ENCODE measurements at regions not wholly inside any gene's neighbourhood (a gene's known extent, or its start where the extent isn't known, plus 50 kb on each side); places are given as distances from the start of the nearest gene placed in this dataset.

- no peak for DNase-seq (ENCODE audit: low spot score)
Measured at GRCh38 chr5:175034924-175035323, 310.5 kb downstream of the MSX2 start.

GRCh38 chr5:175032741-175033151 lies 308.4 kb downstream of the MSX2 start:
- no peak for DNase-seq (ENCODE audit: low spot score)

- DNase-seq (ENCODE audit: low spot score): no peak
Measured at GRCh38 chr5:175032013-175032412, 307.6 kb downstream of the MSX2 start.

DNA sequence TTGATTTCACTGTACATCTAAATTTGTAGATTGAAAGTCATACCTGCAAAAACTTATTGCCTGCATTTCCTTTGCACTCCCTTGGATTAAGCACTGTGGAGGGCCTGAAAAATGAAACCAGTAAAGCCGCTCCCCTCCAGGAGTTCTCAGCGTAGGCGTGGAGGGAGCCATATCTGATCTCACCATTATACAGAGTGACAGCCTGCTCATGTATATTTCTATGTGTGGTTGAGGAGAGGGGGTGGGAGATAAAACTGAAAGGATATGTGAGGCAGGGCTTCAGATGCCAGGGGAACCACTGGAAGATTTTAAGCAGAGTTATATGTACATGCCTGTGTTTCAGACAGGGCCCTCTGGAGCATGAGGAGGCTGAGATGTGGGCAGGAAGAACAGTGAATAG lies 303.0 kb downstream of the MSX2 start:
- no peak for DNase-seq (ENCODE audit: low spot score)

DNA sequence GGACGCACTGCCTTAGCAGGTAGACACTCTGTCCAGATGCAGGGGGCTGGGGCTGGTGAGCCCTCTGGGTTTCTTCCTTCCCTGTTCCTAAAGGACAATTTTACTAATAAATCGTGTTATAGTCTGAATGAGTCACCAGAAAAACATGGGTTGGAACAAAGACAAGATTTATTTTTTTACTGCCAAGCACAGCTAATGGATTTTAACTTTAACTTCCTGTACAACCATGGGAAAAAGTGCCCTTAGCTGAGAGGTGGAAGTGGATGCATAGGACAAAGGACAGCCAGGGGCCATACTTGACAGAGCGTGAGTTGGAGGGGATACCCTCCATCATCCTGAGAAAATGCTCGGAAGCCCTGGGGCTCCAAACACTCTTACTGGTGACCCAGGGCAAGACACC lies 300.7 kb downstream of the MSX2 start:
- no peak for DNase-seq (ENCODE audit: low spot score)

DNA sequence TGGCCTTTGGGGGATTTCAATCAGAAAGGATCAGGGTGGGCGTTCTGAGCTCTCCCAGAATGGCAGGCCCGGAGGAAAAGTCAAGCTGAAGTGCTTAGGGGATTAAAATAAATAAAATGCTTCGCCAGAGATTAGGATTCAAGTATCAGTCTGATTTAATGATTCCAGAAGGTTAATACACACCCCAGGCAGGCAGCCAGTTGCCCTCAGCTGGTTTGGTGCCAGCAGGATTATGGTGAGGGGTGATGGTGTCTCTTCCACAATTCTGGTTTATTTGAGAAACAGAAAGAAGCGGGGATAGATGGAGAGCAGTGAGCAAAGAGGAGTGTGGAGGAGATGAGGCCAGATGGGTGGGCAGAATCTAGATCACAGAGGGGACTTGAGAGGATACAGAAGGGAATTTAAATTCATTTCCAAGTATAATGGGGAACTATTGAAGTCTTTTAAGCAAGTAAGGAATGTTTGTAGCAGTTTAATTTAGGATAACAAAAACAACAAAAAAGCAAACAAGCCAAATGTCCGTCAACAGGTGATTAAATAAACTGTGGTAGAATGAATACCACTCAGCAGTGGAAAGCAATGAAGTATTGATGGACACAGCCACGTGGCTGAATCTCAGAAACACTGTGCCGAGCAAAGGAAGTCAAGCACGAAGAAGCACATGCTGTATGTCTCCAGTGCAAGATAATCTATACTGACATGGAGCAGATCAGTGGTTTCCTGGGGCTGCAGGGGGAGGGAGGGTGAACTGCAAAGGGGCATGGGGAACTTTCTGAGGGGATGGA lies 297.7 kb downstream of the MSX2 start:
- DNase-seq (ENCODE audit: low spot score): no peak

DNA sequence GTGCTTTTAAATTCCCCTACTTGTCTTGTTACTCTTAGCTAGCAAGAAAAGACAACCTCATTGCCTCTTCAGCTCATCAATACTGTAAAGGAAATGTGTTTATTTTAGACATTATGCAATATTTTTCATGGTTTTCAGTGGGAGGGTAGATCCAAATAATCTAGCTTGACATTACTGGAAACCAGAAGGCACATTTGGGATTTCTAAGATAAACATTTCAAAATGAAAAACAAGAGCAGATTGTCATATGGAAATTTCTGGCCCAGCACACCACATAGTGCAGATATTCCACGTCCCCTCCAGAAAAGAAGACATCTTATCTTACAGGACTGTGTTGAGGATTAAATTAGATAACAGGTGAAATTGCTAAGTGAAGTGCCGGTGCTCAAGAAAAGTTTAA lies 296.9 kb downstream of the MSX2 start:
- DNase-seq (ENCODE audit: low spot score): no peak

GRCh38 chr5:175015028-175015685 lies 290.8 kb downstream of the MSX2 start:
- DNase-seq (ENCODE audit: low spot score): no peak

- no peak for DNase-seq (ENCODE audit: low spot score)
Measured at GRCh38 chr5:175013251-175013650, 288.9 kb downstream of the MSX2 start.

DNA sequence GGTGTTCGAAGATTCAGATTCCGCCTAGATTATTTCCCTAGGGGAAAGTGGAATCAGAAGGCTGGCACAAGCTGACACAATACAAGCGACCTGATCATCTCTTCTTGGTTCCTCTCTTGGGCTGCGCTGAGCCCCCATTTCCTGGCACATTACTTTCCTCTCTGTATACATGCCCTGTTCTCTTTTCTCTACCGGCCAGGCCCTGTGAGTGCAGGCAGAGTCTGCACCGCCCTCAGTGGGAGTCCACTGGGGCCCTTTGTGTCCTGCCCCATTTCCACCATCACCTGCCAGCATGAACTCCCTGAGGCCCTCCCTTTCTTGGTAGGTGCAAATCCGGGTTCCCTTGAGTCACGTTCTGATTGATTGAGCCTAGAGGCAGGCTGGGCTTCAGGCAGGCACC lies 287.9 kb downstream of the MSX2 start:
- DNase-seq (ENCODE audit: low spot score): no peak

- no peak for DNase-seq (ENCODE audit: low spot score)
Measured at GRCh38 chr5:175003531-175003930, 279.1 kb downstream of the MSX2 start.

GRCh38 chr5:175001876-175002645 lies 277.7 kb downstream of the MSX2 start:
- no peak for DNase-seq (ENCODE audit: low spot score)

- DNase-seq (ENCODE audit: low spot score): no peak
Measured at GRCh38 chr5:175001311-175001710, 276.9 kb downstream of the MSX2 start.

GRCh38 chr5:174999581-174999980 lies 275.2 kb downstream of the MSX2 start:
- no peak for DNase-seq (ENCODE audit: low spot score)

DNA sequence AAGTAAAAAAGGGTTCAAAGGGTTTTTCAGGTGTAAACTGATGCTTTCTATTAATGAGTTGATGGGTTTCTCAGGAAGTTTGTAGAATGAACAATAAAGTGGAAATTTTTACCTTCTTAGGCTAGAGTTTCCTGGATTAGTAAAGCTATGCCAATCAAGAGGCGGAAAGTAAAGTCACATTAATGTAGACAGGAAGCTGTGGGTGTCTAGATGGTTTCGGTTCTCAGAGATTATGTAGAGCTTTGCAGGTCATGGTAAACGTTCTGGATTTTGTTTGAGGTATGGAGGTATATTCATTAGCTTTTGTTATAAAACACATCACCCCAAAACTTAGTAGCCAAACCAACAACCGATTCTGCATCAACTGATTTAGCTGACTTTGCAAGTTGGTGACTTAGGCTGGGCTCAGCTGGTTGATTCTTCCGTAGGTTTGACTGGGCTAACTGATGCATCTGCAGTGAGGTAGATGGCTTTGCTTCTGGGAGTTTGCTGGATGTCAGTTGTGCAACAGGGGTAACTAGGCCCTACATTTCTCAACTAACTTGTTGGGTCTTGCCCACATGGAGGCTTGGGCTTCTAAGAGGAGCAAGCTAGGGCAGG lies 273.8 kb downstream of the MSX2 start:
- DNase-seq (ENCODE audit: low spot score): no peak

DNA sequence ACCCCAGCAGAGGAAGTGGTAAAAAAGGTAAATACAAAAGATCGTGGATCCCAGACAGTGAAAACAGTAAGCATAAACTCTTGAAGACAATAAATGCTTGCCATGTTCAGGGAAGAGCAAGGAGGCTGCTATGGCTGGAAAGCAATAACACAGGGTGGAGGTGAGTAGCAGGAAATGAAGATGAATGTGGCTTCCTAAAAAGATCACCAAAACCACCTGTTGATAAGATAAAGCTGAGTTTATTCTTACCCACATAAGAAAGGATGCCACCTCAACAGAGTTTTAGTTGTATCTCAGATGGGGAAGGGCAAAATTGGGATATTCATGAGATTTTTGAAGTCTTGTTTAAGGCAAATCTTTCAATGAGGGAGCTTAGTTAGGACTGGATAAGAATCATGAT lies 273.3 kb downstream of the MSX2 start:
- DNase-seq (ENCODE audit: low spot score): no peak

DNA sequence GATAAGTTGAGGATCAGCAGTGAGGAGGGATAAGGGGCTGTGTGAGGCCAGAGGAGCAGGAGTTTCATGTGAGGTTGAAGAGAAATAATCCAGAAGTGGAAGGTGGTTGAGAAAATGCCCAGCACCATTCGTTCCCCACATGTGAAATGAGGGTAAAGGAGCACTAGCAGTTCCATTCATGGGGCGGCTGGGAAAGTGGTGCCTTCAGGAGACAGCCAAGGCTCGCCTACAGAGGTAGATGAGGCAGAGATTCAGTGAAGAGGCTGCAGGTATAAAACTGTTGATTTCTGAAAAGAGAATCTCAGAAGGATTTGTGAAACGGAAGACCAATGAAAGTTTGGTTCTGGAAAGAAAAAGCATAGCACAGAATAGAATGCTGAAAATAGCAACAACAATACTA lies 272.6 kb downstream of the MSX2 start:
- DNase-seq (ENCODE audit: low spot score): no peak

- DNase-seq (ENCODE audit: low spot score): no peak
Measured at GRCh38 chr5:174995827-174996226, 271.4 kb downstream of the MSX2 start.

DNA sequence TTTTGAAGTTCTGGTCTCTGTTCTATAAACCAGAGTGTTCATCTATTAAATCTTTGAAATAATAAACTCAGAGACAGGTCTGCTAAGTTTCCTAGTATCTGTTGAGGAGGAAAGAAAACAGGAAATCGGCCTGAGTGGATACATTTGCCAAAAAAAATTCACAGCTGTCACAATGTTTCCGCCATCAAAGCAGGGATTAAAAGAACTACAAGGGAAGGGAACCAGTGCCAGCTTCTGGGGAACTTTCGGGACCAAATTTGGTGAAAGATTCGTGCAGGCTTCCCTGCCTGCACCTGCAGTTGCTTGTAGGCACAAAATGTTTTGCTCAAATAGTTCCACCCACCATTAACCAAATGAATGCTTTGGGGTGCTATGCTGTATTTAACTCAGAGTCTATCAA lies 267.5 kb downstream of the MSX2 start:
- no peak for DNase-seq (ENCODE audit: low spot score)

GRCh38 chr5:174990909-174991308 lies 266.5 kb downstream of the MSX2 start:
- DNase-seq (ENCODE audit: low spot score): no peak

GRCh38 chr5:174987443-174988012 lies 263.1 kb downstream of the MSX2 start:
- no peak for DNase-seq (ENCODE audit: low spot score)

GRCh38 chr5:174984863-174985262 lies 260.5 kb downstream of the MSX2 start:
- no peak for DNase-seq (ENCODE audit: low spot score)
